ENCODE measurements at regions not wholly inside any gene's neighbourhood (a gene's known extent, or its start where the extent isn't known, plus 50 kb on each side); places are given as distances from the start of the nearest gene placed in this dataset.

DNA sequence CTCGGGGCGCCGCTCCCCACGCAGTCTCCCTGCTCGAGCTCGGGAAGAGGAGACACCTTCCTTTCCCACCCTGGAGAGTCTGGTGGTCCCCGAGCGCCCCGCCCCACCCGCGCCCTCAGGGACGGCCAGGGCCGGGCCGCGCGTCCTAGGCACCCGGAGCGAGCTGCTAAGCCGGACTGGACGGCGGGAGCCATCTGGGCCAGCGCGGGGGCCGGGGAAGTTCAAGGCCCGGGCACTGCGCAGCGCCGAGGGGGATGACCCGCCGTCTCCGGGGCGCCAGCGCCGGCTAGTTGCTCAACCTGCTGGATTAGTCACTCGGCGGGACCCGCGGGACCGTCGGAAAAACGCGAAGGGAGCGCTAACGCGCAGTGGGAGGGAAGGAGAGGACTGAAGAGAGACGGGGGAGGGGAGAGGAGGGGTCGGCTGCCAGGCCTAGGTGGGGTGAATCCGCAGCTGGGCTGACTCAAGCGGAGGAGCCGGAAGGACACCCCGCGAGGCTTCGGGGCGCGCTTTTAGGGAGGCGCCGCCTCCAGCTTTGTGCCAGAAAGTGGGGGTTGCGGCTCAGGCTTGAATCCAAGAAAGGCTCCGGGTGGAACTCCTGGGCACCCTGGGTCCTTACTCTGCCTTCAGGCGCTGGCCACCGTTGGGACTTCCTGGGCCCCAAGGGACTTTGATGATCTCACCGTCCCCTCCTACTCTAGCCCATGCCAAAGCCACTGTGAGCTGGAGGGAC is 75.7 kb upstream of the FOXP4 start:
- H3K27me3 Mint-ChIP-seq = peaks cover 32% of the 10 kb centered on the region
- H3K36me3 Mint-ChIP-seq = no peaks in the 10 kb centered on the region
- peaks cover 8% of the 10 kb centered on the region for H3K4me1 Mint-ChIP-seq
- no peak overlapping the region for H3K27ac Mint-ChIP-seq
- H3K9me3 Mint-ChIP-seq = no peaks in the 10 kb centered on the region
- H3K4me3 Mint-ChIP-seq = peak overlapping the region; percentile 87

DNA sequence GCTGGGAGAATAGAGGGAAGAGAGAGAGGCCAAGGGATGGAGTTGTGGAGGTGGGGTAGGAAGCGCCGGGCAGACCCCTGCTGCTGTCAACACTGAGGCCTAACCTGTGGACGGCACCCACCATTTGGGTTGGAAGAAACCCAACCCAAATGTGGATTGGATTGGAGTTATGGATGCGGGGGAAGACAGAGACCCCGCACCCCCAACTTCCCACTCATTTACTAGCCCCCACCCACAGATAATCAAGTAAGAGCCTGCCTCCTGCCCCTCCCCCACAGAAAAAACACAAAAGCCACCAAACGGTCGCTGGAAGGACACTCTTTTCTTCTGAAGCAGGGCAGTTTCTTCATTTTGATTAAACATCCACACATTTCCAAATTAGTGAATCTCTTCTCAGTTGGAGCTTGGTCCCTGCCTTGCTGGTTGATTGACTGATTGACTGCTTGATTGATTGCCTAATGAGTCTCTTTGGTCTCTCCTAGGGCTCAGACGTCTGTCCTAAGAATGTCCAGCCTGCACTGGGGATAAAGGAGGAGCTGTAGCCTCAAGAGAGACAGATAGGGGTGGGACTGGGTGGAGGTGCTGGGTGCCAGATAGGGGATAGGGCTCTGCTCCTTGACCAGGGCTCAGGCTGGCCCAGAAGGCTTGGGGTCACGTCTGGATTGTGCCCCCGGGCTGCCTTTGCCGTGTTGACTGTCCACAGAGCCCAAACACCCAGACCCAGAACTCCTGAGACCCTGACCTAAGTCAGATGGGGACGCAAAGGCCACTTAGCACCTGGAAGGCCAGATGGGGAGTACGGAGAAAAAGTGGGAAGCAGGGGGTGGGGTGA is 74.9 kb upstream of the FOXP4 start:
- H3K27ac Mint-ChIP-seq = no peak overlapping the region
- no peak overlapping the region for H3K4me3 Mint-ChIP-seq
- H3K4me1 Mint-ChIP-seq = peaks cover 8% of the 10 kb centered on the region

DNA sequence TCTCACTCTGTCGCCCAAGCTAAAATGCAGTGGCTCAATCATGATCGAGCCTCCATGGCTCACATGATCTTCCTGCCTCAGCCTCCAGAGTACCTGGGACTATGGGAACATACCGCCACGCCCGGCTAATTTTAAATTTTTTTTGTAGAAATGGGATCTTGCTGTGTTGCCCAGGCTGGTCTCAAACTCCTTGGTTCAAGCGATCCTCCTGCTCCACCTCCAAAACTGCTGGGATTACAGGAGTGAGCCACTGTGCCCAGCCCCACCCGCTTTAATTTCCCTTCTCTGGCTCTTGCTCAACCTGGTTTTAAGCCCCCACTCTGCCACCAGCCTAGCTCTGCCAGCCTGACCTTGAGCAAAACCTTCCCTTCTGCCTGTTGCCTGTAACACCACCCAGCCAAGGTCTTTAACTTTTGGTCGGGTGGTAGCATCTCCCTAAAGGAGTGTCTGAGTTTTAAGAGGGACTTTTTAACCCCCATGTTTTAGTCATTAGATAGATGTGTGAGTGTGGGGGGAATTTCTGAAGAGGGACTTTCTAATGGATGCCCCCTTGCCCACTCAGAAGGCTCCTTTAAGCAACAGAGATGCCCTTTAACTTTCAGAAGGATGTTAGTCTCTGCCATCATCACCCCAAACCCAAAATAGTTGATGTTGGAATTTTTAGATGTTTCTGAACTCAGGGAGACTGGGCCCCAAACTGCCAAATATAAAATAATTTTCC is 71.8 kb upstream of the FOXP4 start:
- Mint-ChIP-seq H3K4me1 (peaks cover 8% of the 10 kb centered on the region), H3K27ac (no peak overlapping the region), H3K27me3 (peaks cover 19% of the 10 kb centered on the region), H3K4me3 (no peak overlapping the region), H3K9me3 (no peaks in the 10 kb centered on the region), H3K36me3 (no peaks in the 10 kb centered on the region)

More for the DNA sequence above, 74.9 kb upstream of the FOXP4 start:
- no peaks in the 10 kb centered on the region for H3K36me3 Mint-ChIP-seq
- no peaks in the 10 kb centered on the region for H3K9me3 Mint-ChIP-seq
- H3K27me3 Mint-ChIP-seq = peaks cover 30% of the 10 kb centered on the region

DNA sequence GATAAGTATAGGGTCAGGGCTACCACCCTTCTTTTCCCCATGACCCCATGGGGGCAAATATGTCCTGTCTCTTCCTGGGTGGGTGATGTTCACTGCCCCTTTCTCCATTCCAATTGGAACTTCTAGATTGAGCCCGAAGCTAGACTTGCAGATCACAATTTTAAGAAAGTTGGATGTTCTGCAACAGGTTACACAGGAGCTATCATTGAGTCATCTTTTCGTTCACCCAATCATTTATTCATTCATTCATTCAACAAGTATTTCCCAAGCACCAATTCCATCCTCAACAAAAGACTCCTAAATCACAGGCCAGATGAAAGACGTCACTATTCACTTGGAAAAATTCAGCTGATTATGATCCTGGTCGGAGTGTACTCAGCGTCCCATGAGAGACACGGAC is 71.0 kb upstream of the FOXP4 start:
- Mint-ChIP-seq H3K27me3 (peaks cover 13% of the 10 kb centered on the region), H3K4me3 (no peak overlapping the region), H3K36me3 (no peaks in the 10 kb centered on the region), H3K9me3 (no peaks in the 10 kb centered on the region), H3K27ac (no peak overlapping the region), H3K4me1 (no peaks in the 10 kb centered on the region)

DNA sequence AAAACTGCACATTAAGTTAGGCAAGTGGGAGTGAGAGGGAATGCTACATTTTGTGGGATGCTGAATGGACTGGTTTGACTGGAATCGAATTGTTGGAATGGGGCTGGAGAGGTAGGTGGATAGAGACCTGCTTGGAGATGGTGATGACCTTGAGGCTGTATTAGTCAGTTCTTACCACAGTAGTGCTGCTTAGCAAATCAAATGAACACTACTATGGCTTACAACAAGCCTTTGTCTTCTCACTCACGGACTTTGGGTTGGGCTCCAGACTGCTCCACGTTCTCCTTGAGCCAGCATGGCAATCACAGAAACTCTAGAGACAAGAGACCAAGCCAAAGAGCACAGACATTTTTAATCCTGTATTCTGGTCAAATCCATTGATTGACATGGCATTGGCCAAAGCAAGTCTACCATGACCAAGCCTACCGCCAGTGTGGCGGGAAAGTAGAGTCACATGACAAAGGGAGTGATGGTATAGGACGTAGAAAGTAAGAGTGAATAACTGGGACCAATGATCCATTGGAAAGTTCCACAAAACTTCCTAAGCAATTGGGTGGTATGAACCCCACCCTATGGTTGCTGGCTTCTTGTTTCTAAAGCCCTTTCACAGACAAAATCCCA is 70.3 kb upstream of the FOXP4 start:
- Mint-ChIP-seq H3K4me1 (no peaks in the 10 kb centered on the region), H3K4me3 (no peak overlapping the region), H3K27ac (no peak overlapping the region), H3K9me3 (no peaks in the 10 kb centered on the region), H3K27me3 (peaks cover 13% of the 10 kb centered on the region), H3K36me3 (no peaks in the 10 kb centered on the region)

DNA sequence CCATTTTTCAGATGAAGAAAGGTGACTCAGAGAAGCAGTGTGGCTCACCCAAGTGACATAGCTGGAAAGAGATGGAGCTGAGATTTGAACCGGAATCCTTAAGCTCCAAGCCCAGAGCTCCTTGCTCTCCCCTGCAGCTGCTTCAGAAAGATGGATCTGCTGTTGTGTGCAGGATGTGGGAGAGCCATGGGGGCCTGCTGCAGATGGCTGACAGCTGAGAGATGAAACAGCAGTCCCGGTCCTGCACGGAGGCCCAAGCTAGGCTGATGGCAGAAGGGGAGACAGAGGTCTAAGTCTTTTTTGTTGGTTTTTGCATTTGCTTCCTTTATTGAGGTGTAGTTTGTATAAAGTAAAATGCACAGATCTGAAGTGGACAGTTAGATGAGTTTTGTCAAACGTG is 69.8 kb upstream of the FOXP4 start:
- H3K27ac Mint-ChIP-seq = no peak overlapping the region
- no peaks in the 10 kb centered on the region for H3K4me1 Mint-ChIP-seq
- H3K36me3 Mint-ChIP-seq = no peaks in the 10 kb centered on the region
- H3K9me3 Mint-ChIP-seq = no peaks in the 10 kb centered on the region
- no peak overlapping the region for H3K4me3 Mint-ChIP-seq
- H3K27me3 Mint-ChIP-seq = peaks cover 12% of the 10 kb centered on the region

DNA sequence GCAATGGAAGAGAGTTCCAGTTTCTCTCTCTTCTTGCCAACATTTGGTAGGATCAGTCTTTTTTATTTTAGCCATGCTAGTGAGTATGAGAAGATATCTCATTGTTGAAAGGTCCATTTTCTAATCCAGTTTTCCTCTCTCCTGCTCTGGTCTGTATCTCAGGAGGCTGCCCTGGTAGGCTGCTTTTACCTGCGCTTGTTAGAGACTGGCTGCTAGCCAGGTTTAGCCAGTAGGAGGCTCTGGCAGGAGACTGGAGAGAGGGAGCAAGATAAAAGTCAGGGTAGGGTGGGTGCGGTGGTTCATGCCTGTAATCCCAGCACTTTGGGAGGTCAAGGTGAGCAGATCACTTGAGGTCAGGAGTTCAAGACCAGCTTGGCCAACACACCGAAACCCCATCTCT is 68.6 kb upstream of the FOXP4 start:
- Mint-ChIP-seq H3K4me1 (peaks cover 7% of the 10 kb centered on the region), H3K36me3 (no peaks in the 10 kb centered on the region), H3K9me3 (no peaks in the 10 kb centered on the region), H3K4me3 (no peak overlapping the region), H3K27ac (no peak overlapping the region), H3K27me3 (peaks cover 6% of the 10 kb centered on the region)

DNA sequence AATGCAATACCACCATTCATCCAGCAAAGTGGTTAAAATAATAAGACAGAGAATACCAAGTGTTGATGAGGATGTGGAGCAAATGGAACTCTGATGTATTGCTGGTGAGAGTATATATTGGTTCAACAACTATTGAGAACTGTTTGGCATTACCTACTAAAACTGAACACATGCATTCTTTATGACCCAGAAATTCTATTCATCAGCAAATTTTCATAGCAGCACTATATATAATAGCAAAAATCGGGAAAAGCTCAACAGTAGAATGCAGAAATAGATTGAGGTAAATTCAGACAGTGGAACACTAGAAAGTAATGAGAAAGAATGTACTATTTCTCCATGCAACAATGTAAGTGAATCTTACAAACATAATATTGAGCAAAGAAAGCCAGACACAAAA is 62.2 kb upstream of the FOXP4 start:
- no peak overlapping the region for H3K27ac Mint-ChIP-seq
- H3K4me3 Mint-ChIP-seq = no peak overlapping the region
- peaks cover 2% of the 10 kb centered on the region for H3K27me3 Mint-ChIP-seq
- no peaks in the 10 kb centered on the region for H3K36me3 Mint-ChIP-seq
- no peaks in the 10 kb centered on the region for H3K9me3 Mint-ChIP-seq
- peaks cover 7% of the 10 kb centered on the region for H3K4me1 Mint-ChIP-seq

DNA sequence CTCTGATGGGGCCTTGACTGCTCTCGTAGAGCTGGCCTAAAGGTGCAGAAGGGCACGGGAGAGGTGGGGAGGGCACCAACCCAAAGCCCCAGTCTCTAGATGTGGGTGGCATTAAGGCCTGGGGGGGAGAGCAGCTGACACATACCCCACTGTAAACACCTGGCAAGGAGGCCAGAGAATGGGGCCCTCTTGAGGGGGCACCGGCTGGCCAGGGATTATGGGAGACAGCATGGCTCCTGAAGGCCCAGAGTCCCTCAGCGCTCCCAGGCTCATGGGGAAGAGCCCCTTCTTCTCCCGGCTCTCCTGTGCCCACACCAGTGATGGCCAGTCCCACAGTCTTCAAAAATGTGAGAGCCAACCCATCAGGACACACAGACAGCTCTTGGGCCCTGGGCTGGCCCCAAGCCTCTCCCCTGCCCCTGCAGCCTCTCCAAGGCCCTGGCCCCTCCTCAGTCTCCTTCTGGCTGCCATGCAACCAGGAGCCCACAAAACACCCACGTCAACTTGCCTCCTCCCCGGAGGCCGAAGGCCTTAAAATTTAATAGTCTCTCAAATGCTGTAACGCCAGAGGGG is 58.2 kb upstream of the FOXP4 start:
- Mint-ChIP-seq H3K9me3 (no peaks in the 10 kb centered on the region), H3K27me3 (no peaks in the 10 kb centered on the region), H3K27ac (peak overlapping the region; percentile 44), H3K4me1 (no peaks in the 10 kb centered on the region), H3K4me3 (no peak overlapping the region), H3K36me3 (no peaks in the 10 kb centered on the region)

DNA sequence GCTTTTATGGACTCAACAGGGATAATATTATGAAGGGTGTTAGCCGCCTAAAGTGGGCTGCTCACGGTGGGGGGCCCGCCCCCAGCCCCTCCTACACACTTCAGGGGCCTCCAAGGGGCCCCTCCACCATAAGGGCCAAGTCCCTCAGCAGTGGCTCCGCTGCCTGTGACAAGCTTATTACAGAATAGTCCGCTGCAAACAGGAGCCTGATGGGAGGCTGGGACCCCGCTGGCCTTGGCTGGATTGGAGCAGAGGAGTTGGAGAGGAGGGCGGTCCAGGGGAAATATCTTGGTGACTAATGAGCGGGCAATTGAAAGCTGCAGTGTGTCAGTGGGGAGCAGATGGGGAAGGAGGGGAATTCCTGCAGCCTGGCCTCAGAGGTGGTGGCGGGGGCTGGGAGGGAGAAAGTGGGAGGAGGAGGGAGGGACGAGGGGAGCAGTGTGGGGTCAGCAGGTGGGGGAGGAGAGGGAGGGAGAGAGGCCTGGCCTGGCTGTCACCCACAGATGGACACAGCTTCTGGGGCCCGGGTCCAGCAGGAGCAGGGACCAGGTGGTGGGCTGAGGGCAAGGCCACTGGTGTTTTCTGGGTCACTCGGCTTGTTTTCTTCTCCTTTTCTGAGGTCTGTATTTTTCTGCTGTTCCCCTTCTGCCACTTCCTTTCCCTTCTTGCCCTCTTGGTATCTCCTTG is 57.6 kb upstream of the FOXP4 start:
- no peaks in the 10 kb centered on the region for H3K27me3 Mint-ChIP-seq
- H3K9me3 Mint-ChIP-seq = no peaks in the 10 kb centered on the region
- H3K4me1 Mint-ChIP-seq = no peaks in the 10 kb centered on the region
- no peak overlapping the region for H3K4me3 Mint-ChIP-seq
- no peak overlapping the region for H3K27ac Mint-ChIP-seq
- H3K36me3 Mint-ChIP-seq = no peaks in the 10 kb centered on the region

DNA sequence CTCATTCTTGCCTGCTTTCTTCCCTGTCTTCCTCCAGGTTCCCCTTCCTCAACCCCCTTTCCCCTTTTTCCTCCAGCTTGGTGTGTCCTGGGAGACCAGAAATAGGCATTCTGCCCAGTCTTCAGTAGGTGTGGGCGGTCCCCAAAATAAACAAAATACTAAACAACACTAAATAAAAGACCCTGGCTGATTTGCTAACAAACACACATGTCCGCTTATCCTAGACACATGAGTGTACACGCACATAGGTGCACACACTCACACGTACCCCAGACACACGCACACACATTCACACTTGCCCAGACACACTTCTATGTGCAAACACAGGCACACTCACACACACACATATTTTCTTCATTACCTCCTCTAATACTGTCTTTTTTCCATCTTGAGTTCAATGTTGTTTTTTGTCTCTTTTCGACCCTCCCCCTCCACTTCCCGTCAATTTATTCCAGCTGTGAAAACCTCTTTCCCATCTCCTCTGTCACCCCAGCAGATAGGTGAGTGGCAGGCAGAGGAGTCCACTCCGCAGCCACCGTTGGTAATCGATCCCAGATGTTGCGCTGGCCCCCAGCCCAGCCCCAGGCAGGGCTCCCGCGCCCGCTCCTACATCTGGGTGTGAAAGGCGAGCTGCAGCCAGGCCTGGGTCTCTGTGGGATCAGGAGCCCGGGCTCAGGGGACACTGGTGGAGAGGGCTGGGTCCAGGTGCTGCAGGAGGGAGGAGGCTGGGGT is 56.9 kb upstream of the FOXP4 start:
- H3K4me3 Mint-ChIP-seq = no peak overlapping the region
- H3K4me1 Mint-ChIP-seq = no peaks in the 10 kb centered on the region
- no peaks in the 10 kb centered on the region for H3K9me3 Mint-ChIP-seq
- no peaks in the 10 kb centered on the region for H3K36me3 Mint-ChIP-seq
- no peak overlapping the region for H3K27ac Mint-ChIP-seq
- H3K27me3 Mint-ChIP-seq = no peaks in the 10 kb centered on the region

DNA sequence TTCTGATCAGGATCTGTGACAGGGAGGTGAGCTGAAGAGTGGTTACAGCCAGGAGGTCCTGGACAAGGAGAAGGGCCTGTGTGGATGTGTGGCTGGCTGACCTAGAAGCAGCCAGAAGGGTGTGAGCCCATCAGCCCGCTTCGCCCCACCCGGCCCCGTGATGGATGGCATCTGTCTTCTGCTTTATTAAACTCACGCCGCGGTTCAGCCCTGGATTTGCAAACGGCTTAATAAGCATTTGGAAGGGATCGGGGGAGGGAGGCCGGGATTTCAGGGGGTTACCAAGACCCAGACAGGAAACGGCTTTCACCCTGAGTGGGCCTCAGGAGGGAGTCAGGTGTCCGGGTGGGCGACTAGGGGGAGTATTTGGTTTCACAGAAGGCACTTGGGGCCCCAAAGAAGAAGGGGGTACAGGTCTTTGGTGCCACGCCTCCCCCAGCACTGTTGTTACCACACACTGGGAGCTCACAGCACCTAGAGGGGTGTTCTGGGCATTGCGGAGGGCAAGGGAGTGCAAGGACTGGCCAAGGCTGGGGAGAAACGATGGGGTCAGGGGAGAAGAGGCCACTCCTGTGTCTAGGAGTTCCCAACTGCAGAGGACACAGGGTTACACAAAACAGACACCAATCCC is 53.8 kb upstream of the FOXP4 start:
- H3K27me3 Mint-ChIP-seq = no peaks in the 10 kb centered on the region
- H3K36me3 Mint-ChIP-seq = no peaks in the 10 kb centered on the region
- H3K4me1 Mint-ChIP-seq = no peaks in the 10 kb centered on the region
- no peaks in the 10 kb centered on the region for H3K9me3 Mint-ChIP-seq
- H3K4me3 Mint-ChIP-seq = no peak overlapping the region
- no peak overlapping the region for H3K27ac Mint-ChIP-seq

DNA sequence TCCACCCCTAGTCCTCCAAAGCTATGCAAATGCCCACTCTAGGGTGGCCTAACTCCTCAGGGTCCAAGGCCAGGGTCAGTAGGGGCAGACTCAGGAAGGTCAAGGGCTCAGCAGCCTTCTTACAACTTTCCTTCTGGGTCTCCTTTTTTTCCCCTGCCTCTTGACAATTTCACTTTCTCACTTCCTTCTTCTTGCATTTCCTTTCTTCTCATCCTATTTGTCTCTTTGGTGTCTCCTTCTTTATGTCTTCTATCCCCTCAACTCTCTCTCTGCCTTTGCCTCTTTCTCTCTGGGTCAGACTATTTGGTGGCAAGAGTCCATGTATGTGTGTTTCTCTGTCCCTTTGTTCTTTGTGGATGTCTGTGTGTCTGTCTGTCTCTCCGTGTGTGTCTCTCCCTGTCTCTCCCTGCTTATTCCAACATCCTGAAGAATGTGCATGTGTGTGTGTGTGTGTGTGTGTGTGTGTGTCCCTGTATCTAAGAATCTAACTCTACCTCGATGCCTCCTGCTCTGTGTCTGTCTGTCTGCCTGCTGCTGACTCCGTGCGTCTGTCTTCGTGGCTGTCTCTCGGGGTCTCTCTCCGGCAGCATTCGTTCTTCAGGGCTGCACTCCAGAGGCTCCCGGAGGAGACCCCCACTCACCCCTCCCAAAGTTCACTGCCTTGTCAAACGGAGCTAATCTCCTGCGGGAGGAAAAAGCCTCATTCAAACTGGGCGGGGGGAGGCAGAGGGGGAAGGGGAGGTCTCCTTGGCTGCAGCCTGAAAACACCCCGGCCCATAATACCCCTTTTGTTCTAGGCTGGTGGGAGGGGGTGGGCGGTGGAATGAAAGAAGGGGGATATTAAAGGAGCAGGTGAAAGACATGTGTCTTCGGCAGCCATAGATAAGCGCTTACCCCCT is 51.7 kb upstream of the FOXP4 start:
- Mint-ChIP-seq H3K4me3 (no peak overlapping the region), H3K4me1 (no peaks in the 10 kb centered on the region), H3K9me3 (no peaks in the 10 kb centered on the region), H3K27ac (no peak overlapping the region), H3K27me3 (no peaks in the 10 kb centered on the region), H3K36me3 (no peaks in the 10 kb centered on the region)
